SK-N-SH (cell line): ENCODE measurements at regions not wholly inside any gene's neighbourhood (a gene's known extent, or its start where the extent isn't known, plus 50 kb on each side); places are given as distances from the start of the nearest gene placed in this dataset.

Experiments
- CTCF ChIA-PET: fragments of 300-600, 350-600 bp; formaldehyde crosslinking; extraction: SDS; loops from one replicate; lab custom pipeline; 2021; lab: Yijun Ruan, JAX
- POLR2A ChIA-PET: fragments of 350-600 bp; sonication (Branson Sonifier 250); formaldehyde crosslinking; extraction: SDS; loops from one replicate; lab custom pipeline; 2020; ENCODE audit warnings: antibody characterized with exemption, inconsistent platforms; lab: Yijun Ruan, JAX
- DNase-seq: peaks from one replicate; pipeline ENCODE4 v3.0.0; 2012
- H2AFZ ChIP-seq: fragments of 200-600 bp; sonication (generic); 2 replicates; pipeline ENCODE4 v1.8.1; 2016; ENCODE audit warnings: antibody characterized with exemption, mild to moderate bottlenecking, low read depth
- H3F3A ChIP-seq: fragments of 200-600 bp; sonication (generic); replicated peaks from 2 replicates; pipeline ENCODE3; 2016; ENCODE audit warnings: antibody characterized with exemption, mild to moderate bottlenecking; ENCODE audit not compliant: insufficient read depth
- H3K27ac ChIP-seq, 2 experiments: fragments of 200-500 bp in 1 of 2; fragments of 200-600 bp in 1 of 2; sonication (Bioruptor generic) in 1 of 2; sonication (generic), shearing (Covaris generic) in 1 of 2; 2 replicates each; pipeline versions ENCODE4 v1.5.1 to v1.6.1; 2014 to 2016; ENCODE audit warnings: low read depth in 2 of 2, inconsistent platforms in 1 of 2, low read length in 1 of 2, mild to moderate bottlenecking in 1 of 2, mixed read lengths in 1 of 2
- H3K27me3 ChIP-seq: fragments of 200-600 bp; sonication (generic), shearing (Covaris generic); 2 replicates; pipeline ENCODE4 v1.6.1; 2016; ENCODE audit warnings: mixed run types; ENCODE audit not compliant: insufficient read depth
- H3K36me3 ChIP-seq, 2 experiments: fragments of 200-500 bp in 1 of 2; fragments of 200-600 bp in 1 of 2; sonication (Bioruptor generic) in 1 of 2; sonication (generic) in 1 of 2; replicated peaks in 1 of 2; 2 replicates each; pipeline versions ENCODE3 to v1.5.1; 2014 to 2016; ENCODE audit warnings: low read length in 1 of 2, mild to moderate bottlenecking in 1 of 2; ENCODE audit not compliant: insufficient read depth in 2 of 2, control insufficient read depth in 1 of 2
- H3K4me1 ChIP-seq, 2 experiments: fragments of 200-500 bp in 1 of 2; fragments of 200-600 bp in 1 of 2; sonication (Bioruptor generic) in 1 of 2; sonication (generic), shearing (Covaris generic) in 1 of 2; 2 replicates each; pipeline versions ENCODE4 v1.5.1 to v1.6.1; 2014 to 2016; ENCODE audit warnings: low read depth in 1 of 2, low read length in 1 of 2, mixed run types in 1 of 2; ENCODE audit not compliant: insufficient read depth in 2 of 2, control insufficient read depth in 1 of 2
- H3K4me2 ChIP-seq: fragments of 200-600 bp; sonication (generic), shearing (Covaris generic); 2 replicates; pipeline ENCODE4 v1.6.1; 2017; ENCODE audit warnings: mixed run types
- H3K4me3 ChIP-seq, 2 experiments: fragments of 200-500 bp in 1 of 2; fragments of 200-600 bp in 1 of 2; sonication (Bioruptor generic) in 1 of 2; sonication (generic), shearing (Covaris generic) in 1 of 2; 2 replicates each; pipeline versions ENCODE4 v1.5.1 to v1.8.1; 2014 to 2016; ENCODE audit warnings: low read depth in 2 of 2, inconsistent platforms in 1 of 2, low read length in 1 of 2, mild to moderate bottlenecking in 1 of 2, mixed read lengths in 1 of 2, moderate library complexity in 1 of 2
- H3K79me2 ChIP-seq: fragments of 200-600 bp; sonication (generic); 2 replicates; pipeline ENCODE4 v1.8.1; 2017; ENCODE audit warnings: mild to moderate bottlenecking; ENCODE audit not compliant: insufficient read depth
- H3K9ac ChIP-seq: fragments of 200-600 bp; sonication (generic); 2 replicates; pipeline ENCODE4 v1.6.1; 2017; ENCODE audit warnings: mixed run types
- H3K9me2 ChIP-seq: fragments of 200-600 bp; sonication (generic); 2 replicates; pipeline ENCODE4 v1.6.1; 2017; ENCODE audit warnings: mixed run types
- H3K9me3 ChIP-seq: fragments of 200-600 bp; sonication (generic); 2 replicates; pipeline ENCODE4 v1.6.1; 2017; ENCODE audit warnings: mixed run types, mild to moderate bottlenecking, moderate library complexity
- H4K20me1 ChIP-seq: fragments of 200-600 bp; sonication (generic); 2 replicates; pipeline ENCODE4 v1.6.1; 2017; ENCODE audit warnings: mild to moderate bottlenecking, mixed run types; ENCODE audit not compliant: insufficient read depth
- ELF1 ChIP-seq: IDR thresholded peaks from 2 replicates; pipeline ENCODE4 v1.4.0; 2012
- EZH2phosphoT487 ChIP-seq: fragments of 200-600 bp; sonication (generic); IDR thresholded peaks from 2 replicates; pipeline ENCODE4 v1.6.1; 2017; ENCODE audit warnings: low read depth, mixed run types, mild to moderate bottlenecking, antibody characterized with exemption, moderate library complexity, borderline replicate concordance
- FOSL2 ChIP-seq: IDR thresholded peaks from 2 replicates; pipeline ENCODE4 v1.4.0; 2012; ENCODE audit warnings: low read depth, mild to moderate bottlenecking, moderate library complexity, borderline replicate concordance
- FOXM1 ChIP-seq: IDR thresholded peaks from 2 replicates; pipeline ENCODE4 v1.4.0; 2012; ENCODE audit warnings: low read depth, mild to moderate bottlenecking
- JUND ChIP-seq: IDR thresholded peaks from 2 replicates; pipeline ENCODE4 v1.4.0; 2012
- NFIC ChIP-seq: IDR thresholded peaks from 2 replicates; pipeline ENCODE4 v1.4.0; 2012; ENCODE audit warnings: borderline replicate concordance
- POLR2AphosphoS5 ChIP-seq: IDR thresholded peaks from 2 replicates; pipeline ENCODE4 v1.6.1; 2012; ENCODE audit warnings: low read depth, low read length
- RCOR1 ChIP-seq: fragments of 150-350 bp; IDR thresholded peaks from 2 replicates; pipeline ENCODE4 v1.6.1; 2017; ENCODE audit warnings: antibody characterized with exemption, low read length
- REST ChIP-seq: IDR thresholded peaks from 2 replicates; pipeline ENCODE4 v1.6.1; 2012; ENCODE audit warnings: mild to moderate bottlenecking, low read depth, low read length, moderate library complexity
- SIN3A ChIP-seq: IDR thresholded peaks from 2 replicates; pipeline ENCODE4 v1.6.1; 2012; ENCODE audit warnings: low read depth, mild to moderate bottlenecking, low read length, moderate library complexity, borderline replicate concordance
- TAF1 ChIP-seq: IDR thresholded peaks from 2 replicates; pipeline ENCODE4 v1.6.1; 2012; ENCODE audit warnings: low read depth, mild to moderate bottlenecking, low read length, moderate library complexity, borderline replicate concordance
- TEAD4 ChIP-seq: IDR thresholded peaks from 2 replicates; pipeline ENCODE4 v1.4.0; 2012; ENCODE audit warnings: mild to moderate bottlenecking, borderline replicate concordance; ENCODE audit not compliant: insufficient read depth
- WGBS: methylation state at CpG from one replicate; pipeline ENCODE4 v1.1.6; 2017; ENCODE audit warnings: low lambda C conversion rate; 5-methylcytosine and 5-hydroxymethylcytosine counted together
- TF ChIP-seq, protein P1 (sequence below): IDR thresholded peaks from 2 replicates; pipeline ENCODE4 v1.4.0; 2012; ENCODE audit warnings: low read depth, borderline replicate concordance
- TF ChIP-seq, protein P2 (sequence below): IDR thresholded peaks from 2 replicates; pipeline ENCODE4 v1.4.0; 2012; ENCODE audit warnings: low read depth, borderline replicate concordance
- TF ChIP-seq, protein P3 (sequence below): IDR thresholded peaks from 2 replicates; pipeline ENCODE4; 2012

DNA sequence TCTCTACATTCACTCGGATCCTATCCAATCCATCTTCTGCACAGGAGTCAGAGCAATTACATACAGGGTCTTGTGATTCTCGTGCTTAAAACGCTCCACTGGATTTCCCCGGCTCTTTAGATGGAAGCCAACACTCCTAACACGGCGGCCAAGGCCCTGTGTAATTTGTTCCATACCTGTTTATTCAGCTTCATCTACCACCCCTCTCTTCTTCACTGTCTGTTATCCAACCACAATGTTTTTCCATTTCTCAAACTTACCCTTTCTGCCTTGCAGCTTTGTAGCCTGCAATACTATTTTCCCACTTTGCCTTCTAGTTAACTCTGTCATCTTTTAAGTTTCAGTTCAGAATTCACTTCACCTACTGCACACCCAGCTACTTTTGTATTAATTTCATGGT is 249.6 kb upstream of the USP25 start:
- no peak for DNase-seq
- Histone ChIP-seq H3K27ac (no peak overlapping the region), H3K4me2 (no peak overlapping the region), H3K36me3 (no peaks in the 10 kb centered on the region), H3K9me2 (no peaks in the 10 kb centered on the region), H2AFZ (no peak overlapping the region), H3K9me3 (no peaks in the 10 kb centered on the region), H3K27me3 (no peaks in the 10 kb centered on the region), H3K9ac (no peak overlapping the region), H3K79me2 (no peaks in the 10 kb centered on the region), H3K4me1 (no peaks in the 10 kb centered on the region), H3F3A (no peaks in the 10 kb centered on the region), H4K20me1 (no peaks in the 10 kb centered on the region), H3K4me3 (no peak overlapping the region)
- ChIA-PET POLR2A (no interaction called here), CTCF (interaction anchor here (1.4 kb wide), 1 partner anchor 112 kb away, joined by 6 read pairs; no protein-coding TSS in a partner anchor)
- WGBS: 21% methylated on average over 6 of the region's 6 CpGs
- TF ChIP-seq EZH2phosphoT487 (no peak), SIN3A (no peak), ELF1 (no peak), RCOR1 (no peak), TEAD4 (no peak), FOXM1 (no peak), FOSL2 (no peak), NFIC (no peak), POLR2AphosphoS5 (no peak), TAF1 (no peak), REST (no peak), JUND (no peak)
- TF ChIP-seq, protein P1, sequence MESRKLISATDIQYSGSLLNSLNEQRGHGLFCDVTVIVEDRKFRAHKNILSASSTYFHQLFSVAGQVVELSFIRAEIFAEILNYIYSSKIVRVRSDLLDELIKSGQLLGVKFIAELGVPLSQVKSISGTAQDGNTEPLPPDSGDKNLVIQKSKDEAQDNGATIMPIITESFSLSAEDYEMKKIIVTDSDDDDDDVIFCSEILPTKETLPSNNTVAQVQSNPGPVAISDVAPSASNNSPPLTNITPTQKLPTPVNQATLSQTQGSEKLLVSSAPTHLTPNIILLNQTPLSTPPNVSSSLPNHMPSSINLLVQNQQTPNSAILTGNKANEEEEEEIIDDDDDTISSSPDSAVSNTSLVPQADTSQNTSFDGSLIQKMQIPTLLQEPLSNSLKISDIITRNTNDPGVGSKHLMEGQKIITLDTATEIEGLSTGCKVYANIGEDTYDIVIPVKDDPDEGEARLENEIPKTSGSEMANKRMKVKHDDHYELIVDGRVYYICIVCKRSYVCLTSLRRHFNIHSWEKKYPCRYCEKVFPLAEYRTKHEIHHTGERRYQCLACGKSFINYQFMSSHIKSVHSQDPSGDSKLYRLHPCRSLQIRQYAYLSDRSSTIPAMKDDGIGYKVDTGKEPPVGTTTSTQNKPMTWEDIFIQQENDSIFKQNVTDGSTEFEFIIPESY: no peak
- TF ChIP-seq, protein P2, sequence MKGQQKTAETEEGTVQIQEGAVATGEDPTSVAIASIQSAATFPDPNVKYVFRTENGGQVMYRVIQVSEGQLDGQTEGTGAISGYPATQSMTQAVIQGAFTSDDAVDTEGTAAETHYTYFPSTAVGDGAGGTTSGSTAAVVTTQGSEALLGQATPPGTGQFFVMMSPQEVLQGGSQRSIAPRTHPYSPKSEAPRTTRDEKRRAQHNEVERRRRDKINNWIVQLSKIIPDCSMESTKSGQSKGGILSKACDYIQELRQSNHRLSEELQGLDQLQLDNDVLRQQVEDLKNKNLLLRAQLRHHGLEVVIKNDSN: no peak
- TF ChIP-seq, protein P3, sequence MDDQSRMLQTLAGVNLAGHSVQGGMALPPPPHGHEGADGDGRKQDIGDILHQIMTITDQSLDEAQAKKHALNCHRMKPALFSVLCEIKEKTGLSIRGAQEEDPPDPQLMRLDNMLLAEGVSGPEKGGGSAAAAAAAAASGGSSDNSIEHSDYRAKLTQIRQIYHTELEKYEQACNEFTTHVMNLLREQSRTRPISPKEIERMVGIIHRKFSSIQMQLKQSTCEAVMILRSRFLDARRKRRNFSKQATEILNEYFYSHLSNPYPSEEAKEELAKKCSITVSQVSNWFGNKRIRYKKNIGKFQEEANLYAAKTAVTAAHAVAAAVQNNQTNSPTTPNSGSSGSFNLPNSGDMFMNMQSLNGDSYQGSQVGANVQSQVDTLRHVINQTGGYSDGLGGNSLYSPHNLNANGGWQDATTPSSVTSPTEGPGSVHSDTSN: no peak
